HEK293 (cell line): ENCODE measurements at regions not wholly inside any gene's neighbourhood (a gene's known extent, or its start where the extent isn't known, plus 50 kb on each side); places are given as distances from the start of the nearest gene placed in this dataset.

Experiments
- CTCF ChIP-seq: fragments of 450-650 bp; formaldehyde crosslinking; IDR thresholded peaks from 2 replicates; pipeline ENCODE4 v1.5.1; 2016; ENCODE audit warnings: missing biosample characterization, missing genetic modification characterization
- HOXC10 ChIP-seq: sonication (generic); formaldehyde crosslinking; IDR thresholded peaks from 2 replicates; pipeline ENCODE4 v1.8.1; 2023; ENCODE audit warnings: mild to moderate bottlenecking, missing genetic modification reagents
- SALL2 ChIP-seq: fragments of 450-650 bp; formaldehyde crosslinking; IDR thresholded peaks from 2 replicates; pipeline ENCODE4 v1.5.0; 2017; ENCODE audit warnings: missing biosample characterization, mild to moderate bottlenecking, missing genetic modification characterization, borderline replicate concordance
- ZFP37 ChIP-seq: fragments of 450-650 bp; formaldehyde crosslinking; IDR thresholded peaks from 2 replicates; pipeline ENCODE4 v1.5.1; 2016; ENCODE audit warnings: missing biosample characterization, missing genetic modification characterization
- ZNF10 ChIP-seq: fragments of 450-650 bp; formaldehyde crosslinking; IDR thresholded peaks from 2 replicates; pipeline ENCODE4 v1.5.1; 2017; ENCODE audit warnings: missing biosample characterization, missing genetic modification characterization
- ZNF132 ChIP-seq: fragments of 450-650 bp; formaldehyde crosslinking; IDR thresholded peaks from 2 replicates; pipeline ENCODE4 v1.5.1; 2017; ENCODE audit warnings: missing biosample characterization, missing genetic modification characterization, borderline replicate concordance
- ZNF513 ChIP-seq: fragments of 450-650 bp; IDR thresholded peaks from 2 replicates; pipeline ENCODE4 v1.5.1; 2018; ENCODE audit warnings: missing biosample characterization, missing genetic modification characterization
- ZNF571 ChIP-seq: fragments of 450-650 bp; formaldehyde crosslinking; IDR thresholded peaks from 2 replicates; pipeline ENCODE4 v1.5.0; 2017; ENCODE audit warnings: missing biosample characterization, missing genetic modification characterization
- ZNF664 ChIP-seq: fragments of 450-650 bp; formaldehyde crosslinking; IDR thresholded peaks from 2 replicates; pipeline ENCODE4 v1.5.1; 2016; ENCODE audit warnings: missing biosample characterization, missing genetic modification characterization

DNA sequence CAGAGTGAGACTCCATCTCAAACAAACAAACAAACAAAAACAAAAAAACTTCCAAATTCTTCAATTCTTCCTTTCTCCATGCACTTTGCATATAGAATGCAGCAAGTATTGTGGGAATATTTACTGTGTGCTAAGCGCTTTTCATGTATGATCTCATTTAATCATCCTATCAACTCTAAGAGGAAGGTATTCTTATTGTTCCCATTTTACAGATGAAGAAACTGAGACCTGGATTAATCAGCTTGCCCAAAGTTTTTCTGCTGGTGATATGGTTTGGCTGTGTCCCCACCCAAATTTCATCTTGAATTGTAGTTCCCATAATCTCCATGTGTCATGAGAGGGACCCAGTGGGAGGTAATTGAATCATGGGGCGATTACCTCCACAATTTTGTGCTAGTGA lies 56.6 kb upstream of the KCNG1 start:
- TF ChIP-seq ZNF664 (tag by site-specific recombination): no peak
- TF ChIP-seq CTCF (tag by site-specific recombination): no peak
- no peak for TF ChIP-seq ZNF10
- no peak for TF ChIP-seq ZNF513 (tag by site-specific recombination)
- no peak for TF ChIP-seq SALL2 (tag by site-specific recombination)
- no peak for TF ChIP-seq HOXC10
- TF ChIP-seq ZFP37 (tag by site-specific recombination): no peak
- no peak for TF ChIP-seq ZNF571 (tag by site-specific recombination)
- TF ChIP-seq ZNF132 (tag by site-specific recombination): no peak
